GM21529 (cell line): ENCODE measurements at regions not wholly inside any gene's neighbourhood (a gene's known extent, or its start where the extent isn't known, plus 50 kb on each side); places are given as distances from the start of the nearest gene placed in this dataset.
"Not testable (repeated sequence)": the region's sequence is repeated elsewhere in the genome, so short reads cannot be mapped to it uniquely, and the experiment has no call there.

Experiments used
- ATAC-seq: cut with Tn5 transposase; IDR thresholded peaks from one replicate; pipeline ENCODE4 v1.9.1; 2021; ENCODE audit not compliant: unreplicated experiment

GRCh38 chr2:142668420-142668819 lies 209.0 kb upstream of the KYNU start:
- no peak for ATAC-seq

- no peak for ATAC-seq
Observed at GRCh38 chr2:142665241-142665640, 212.2 kb upstream of the KYNU start.

- no peak for ATAC-seq
Observed at GRCh38 chr2:142650601-142651000, 226.9 kb upstream of the KYNU start.

GRCh38 chr2:142649581-142649980 lies 227.9 kb upstream of the KYNU start:
- ATAC-seq: no peak

- ATAC-seq: no peak
Observed at GRCh38 chr2:142642650-142643049, 234.8 kb upstream of the KYNU start.

GRCh38 chr2:142629193-142629592 lies 248.3 kb upstream of the KYNU start:
- ATAC-seq: no peak

- ATAC-seq: no peak
Observed at GRCh38 chr2:142621287-142621686, 256.2 kb upstream of the KYNU start.

- no peak for ATAC-seq
Observed at GRCh38 chr2:142617461-142617860, 260.0 kb upstream of the KYNU start.

- ATAC-seq: no peak
Observed at GRCh38 chr2:142615876-142616275, 261.6 kb upstream of the KYNU start.

GRCh38 chr2:142613193-142613592 lies 264.3 kb upstream of the KYNU start:
- not testable (repeated sequence) for ATAC-seq

- no peak for ATAC-seq
Observed at GRCh38 chr2:142605421-142605820, 272.0 kb upstream of the KYNU start.

GRCh38 chr2:142603759-142604158 lies 273.7 kb upstream of the KYNU start:
- no peak for ATAC-seq

- no peak for ATAC-seq
Observed at GRCh38 chr2:142602418-142602989, 275.0 kb upstream of the KYNU start.

GRCh38 chr2:142601794-142602193 lies 275.7 kb upstream of the KYNU start:
- no peak for ATAC-seq

- no peak for ATAC-seq
Observed at GRCh38 chr2:142599504-142599903, 278.0 kb upstream of the KYNU start.

GRCh38 chr2:142598846-142599245 lies 278.6 kb upstream of the KYNU start:
- ATAC-seq: no peak

GRCh38 chr2:142596334-142597088 lies 281.0 kb upstream of the KYNU start:
- no peak for ATAC-seq

GRCh38 chr2:142594935-142595334 lies 282.5 kb upstream of the KYNU start:
- ATAC-seq: no peak

- ATAC-seq: no peak
Observed at GRCh38 chr2:142592171-142592570, 285.3 kb upstream of the KYNU start.

- no peak for ATAC-seq
Observed at GRCh38 chr2:142591420-142591819, 286.0 kb upstream of the KYNU start.

GRCh38 chr2:142588269-142588668 lies 289.2 kb upstream of the KYNU start:
- ATAC-seq: no peak

GRCh38 chr2:142586693-142587580 lies 290.5 kb upstream of the KYNU start:
- ATAC-seq: no peak
